ENCODE measurements at regions not wholly inside any gene's neighbourhood (a gene's known extent, or its start where the extent isn't known, plus 50 kb on each side); places are given as distances from the start of the nearest gene placed in this dataset.

DNA sequence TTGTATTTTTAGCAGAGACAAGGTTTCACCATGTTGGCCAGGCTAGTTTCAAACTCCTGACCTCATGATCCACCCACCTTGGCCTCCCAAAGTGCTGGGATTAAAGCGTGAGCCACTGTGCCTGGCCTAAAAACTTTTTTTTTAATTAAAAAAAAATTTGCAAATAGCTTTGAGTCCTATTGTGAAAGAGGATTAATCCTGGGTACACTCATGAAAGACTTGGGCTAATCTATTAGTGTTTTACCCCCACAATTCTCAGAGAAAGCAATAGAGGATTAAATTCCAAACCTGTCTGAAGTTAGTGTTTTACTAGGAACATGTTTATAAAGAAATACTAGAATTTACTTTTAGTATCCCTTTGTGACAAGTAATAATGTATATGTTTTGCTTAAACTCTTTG lies 76.9 kb upstream of the ITGB1 start:
- H3K4me1 ChIP-seq (ENCODE audit: insufficient read depth, low read length, poor library complexity, severe bottlenecking) = no peaks in the 10 kb centered on the region
- POLR2A ChIA-PET = interaction anchor here (1.3 kb wide), 1 partner anchor 12 kb away, joined by 3 read pairs; no protein-coding TSS in a partner anchor
- BruUV-seq (replicated peaks) = no TSS peak
- H4K20me1 ChIP-seq (ENCODE audit: insufficient read depth, low read length) = no peaks in the 10 kb centered on the region
- H3K36me3 ChIP-seq (ENCODE audit: insufficient read depth, low read length) = no peaks in the 10 kb centered on the region
- H3K4me3 ChIP-seq (ENCODE audit: low read depth, low read length, poor library complexity, severe bottlenecking) = no peak overlapping the region
- H3K9me2 ChIP-seq (ENCODE audit: insufficient read depth, low read length) = no peaks in the 10 kb centered on the region
- H3K9me3 ChIP-seq (ENCODE audit: low read length) = 0 out of 2 replicates have a peak, but pooled peaks cover 5% of the 10 kb centered on the region
- no peak overlapping the region for H3K4me2 ChIP-seq (ENCODE audit: low read length)
- H3K79me2 ChIP-seq (ENCODE audit: insufficient read depth, low read depth, low read length) = no peaks in the 10 kb centered on the region
- no peak overlapping the region for H3K27ac ChIP-seq (ENCODE audit: low read depth, low read length, poor library complexity, severe bottlenecking)
- DNase-seq (ENCODE audit: low spot score) = no peak
- intact Hi-C loops (cut with micrococcal nuclease; ENCODE audit: unreplicated experiment) = no loop called here
- TF ChIP-seq, protein P1, sequence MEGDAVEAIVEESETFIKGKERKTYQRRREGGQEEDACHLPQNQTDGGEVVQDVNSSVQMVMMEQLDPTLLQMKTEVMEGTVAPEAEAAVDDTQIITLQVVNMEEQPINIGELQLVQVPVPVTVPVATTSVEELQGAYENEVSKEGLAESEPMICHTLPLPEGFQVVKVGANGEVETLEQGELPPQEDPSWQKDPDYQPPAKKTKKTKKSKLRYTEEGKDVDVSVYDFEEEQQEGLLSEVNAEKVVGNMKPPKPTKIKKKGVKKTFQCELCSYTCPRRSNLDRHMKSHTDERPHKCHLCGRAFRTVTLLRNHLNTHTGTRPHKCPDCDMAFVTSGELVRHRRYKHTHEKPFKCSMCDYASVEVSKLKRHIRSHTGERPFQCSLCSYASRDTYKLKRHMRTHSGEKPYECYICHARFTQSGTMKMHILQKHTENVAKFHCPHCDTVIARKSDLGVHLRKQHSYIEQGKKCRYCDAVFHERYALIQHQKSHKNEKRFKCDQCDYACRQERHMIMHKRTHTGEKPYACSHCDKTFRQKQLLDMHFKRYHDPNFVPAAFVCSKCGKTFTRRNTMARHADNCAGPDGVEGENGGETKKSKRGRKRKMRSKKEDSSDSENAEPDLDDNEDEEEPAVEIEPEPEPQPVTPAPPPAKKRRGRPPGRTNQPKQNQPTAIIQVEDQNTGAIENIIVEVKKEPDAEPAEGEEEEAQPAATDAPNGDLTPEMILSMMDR (conservative IDR thresholded peaks at IDR 0.05; ENCODE audit: low read length) = no peak
- TF ChIP-seq EZH2phosphoT487 (IDR thresholded peaks at IDR 0.05; ENCODE audit: borderline replicate concordance, low read depth, low read length) = no peak
- CTCF ChIA-PET (ENCODE audit: unreplicated experiment) = no interaction called here
- H2AFZ ChIP-seq (ENCODE audit: low read length) = no peak overlapping the region

DNA sequence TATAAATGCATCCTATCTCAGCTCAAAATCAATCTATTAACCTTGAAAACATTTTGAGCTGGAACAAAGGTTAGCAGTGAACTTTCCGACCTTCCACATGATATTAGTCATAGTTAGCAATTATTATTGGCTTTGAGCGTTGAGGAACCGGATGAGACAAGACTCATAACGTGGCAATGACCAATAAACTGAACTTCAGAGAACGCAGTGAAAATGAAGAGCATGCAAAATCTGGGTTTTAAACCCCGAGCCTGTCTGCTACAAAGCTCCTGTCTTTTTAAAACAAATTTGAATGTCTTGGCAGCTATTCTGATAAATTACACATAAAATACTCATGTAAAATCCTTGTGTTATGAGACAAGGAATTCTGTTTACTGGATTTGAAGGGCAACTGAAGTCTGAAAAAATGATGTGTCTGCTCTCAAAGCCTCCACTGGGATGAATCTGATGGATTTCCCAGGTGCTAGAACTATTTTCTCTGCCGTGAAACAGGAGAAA lies 74.7 kb upstream of the ITGB1 start:
- Histone ChIP-seq H3K4me3 (ENCODE audit: low read depth, low read length, poor library complexity, severe bottlenecking) (no peak overlapping the region), H3K36me3 (ENCODE audit: insufficient read depth, low read length) (no peaks in the 10 kb centered on the region), H3K9me3 (ENCODE audit: low read length) (0 out of 2 replicates have a peak, but pooled peaks cover 5% of the 10 kb centered on the region), H4K20me1 (ENCODE audit: insufficient read depth, low read length) (no peaks in the 10 kb centered on the region), H3K9me2 (ENCODE audit: insufficient read depth, low read length) (no peaks in the 10 kb centered on the region), H3K4me2 (ENCODE audit: low read length) (no peak overlapping the region), H2AFZ (ENCODE audit: low read length) (no peak overlapping the region), H3K79me2 (ENCODE audit: insufficient read depth, low read depth, low read length) (no peaks in the 10 kb centered on the region), H3K27ac (ENCODE audit: low read depth, low read length, poor library complexity, severe bottlenecking) (no peak overlapping the region), H3K4me1 (ENCODE audit: insufficient read depth, low read length, poor library complexity, severe bottlenecking) (no peaks in the 10 kb centered on the region)
- no peak for DNase-seq (ENCODE audit: low spot score)
- ChIA-PET CTCF (ENCODE audit: unreplicated experiment) (no interaction called here), POLR2A (interaction anchor here (0.6 to 1.2 kb wide), 4 partner anchors 9 to 101 kb away, joined by 3 to 4 read pairs (median 4); no protein-coding TSS in a partner anchor)
- no peak for TF ChIP-seq EZH2phosphoT487 (IDR thresholded peaks at IDR 0.05; ENCODE audit: borderline replicate concordance, low read depth, low read length)
- TF ChIP-seq, protein P1 (conservative IDR thresholded peaks at IDR 0.05; ENCODE audit: low read length) = no peak
- no TSS peak for BruUV-seq (replicated peaks)
- intact Hi-C loops (cut with micrococcal nuclease; ENCODE audit: unreplicated experiment) = no loop called here

DNA sequence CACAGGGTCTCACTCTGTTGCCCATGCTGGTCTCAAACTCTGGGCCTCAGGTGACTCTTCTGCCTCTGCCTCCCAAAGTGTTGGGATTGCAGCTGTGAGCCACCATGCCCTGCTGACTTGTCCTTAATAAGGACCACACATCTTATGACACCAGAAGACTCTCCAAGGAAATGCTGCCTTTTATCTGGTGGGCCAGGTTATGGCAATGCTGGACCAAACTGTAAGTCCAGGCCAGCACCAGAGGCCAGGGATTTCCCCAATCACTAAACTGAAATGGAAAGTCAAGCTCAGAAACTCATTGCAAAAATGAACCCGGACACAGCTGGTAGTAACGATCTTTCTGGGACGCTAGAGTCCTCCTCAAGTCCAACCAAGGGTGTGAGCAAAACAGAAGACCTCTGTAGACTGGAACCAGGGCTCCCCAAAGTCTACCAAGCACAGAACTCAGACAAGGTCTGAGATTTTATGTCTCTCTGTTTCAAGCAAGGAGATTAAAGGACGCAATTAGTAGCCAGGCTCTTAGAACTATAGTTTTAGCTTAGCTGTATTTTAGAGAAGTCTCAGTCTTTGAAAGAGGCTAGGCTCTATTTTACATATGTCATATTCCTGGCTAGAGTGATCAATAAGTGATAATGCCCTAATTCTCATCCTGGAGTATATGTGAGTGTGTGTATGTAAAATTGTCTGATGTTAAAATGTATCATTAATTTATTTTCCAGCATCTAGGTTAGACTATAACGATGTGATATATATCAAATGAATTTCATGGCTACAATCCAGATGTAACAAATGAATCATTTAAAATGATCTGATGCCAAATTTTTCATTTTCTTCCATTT lies 74.0 kb upstream of the ITGB1 start:
- no peaks in the 10 kb centered on the region for H3K36me3 ChIP-seq (ENCODE audit: insufficient read depth, low read length)
- H3K9me2 ChIP-seq (ENCODE audit: insufficient read depth, low read length) = no peaks in the 10 kb centered on the region
- POLR2A ChIA-PET = interaction anchor here (0.6 to 1.2 kb wide), 4 partner anchors 8 to 100 kb away, joined by 3 to 4 read pairs (median 4); no protein-coding TSS in a partner anchor
- H3K4me2 ChIP-seq (ENCODE audit: low read length) = no peak overlapping the region
- H4K20me1 ChIP-seq (ENCODE audit: insufficient read depth, low read length) = no peaks in the 10 kb centered on the region
- H3K4me1 ChIP-seq (ENCODE audit: insufficient read depth, low read length, poor library complexity, severe bottlenecking) = no peaks in the 10 kb centered on the region
- 0 out of 2 replicates have a peak, but pooled peaks cover 2% of the 10 kb centered on the region for H3K9me3 ChIP-seq (ENCODE audit: low read length)
- CTCF ChIA-PET (ENCODE audit: unreplicated experiment) = no interaction called here
- H2AFZ ChIP-seq (ENCODE audit: low read length) = no peak overlapping the region
- DNase-seq (ENCODE audit: low spot score) = no peak
- intact Hi-C loops (cut with micrococcal nuclease; ENCODE audit: unreplicated experiment) = no loop called here
- H3K79me2 ChIP-seq (ENCODE audit: insufficient read depth, low read depth, low read length) = no peaks in the 10 kb centered on the region
- no peak overlapping the region for H3K27ac ChIP-seq (ENCODE audit: low read depth, low read length, poor library complexity, severe bottlenecking)
- TF ChIP-seq, protein P1 (conservative IDR thresholded peaks at IDR 0.05; ENCODE audit: low read length) = no peak
- no peak for TF ChIP-seq EZH2phosphoT487 (IDR thresholded peaks at IDR 0.05; ENCODE audit: borderline replicate concordance, low read depth, low read length)
- no TSS peak for BruUV-seq (replicated peaks)
- H3K4me3 ChIP-seq (ENCODE audit: low read depth, low read length, poor library complexity, severe bottlenecking) = no peak overlapping the region

Data from OCI-LY7 (cell line).